Prostate gland (tissue), 2 donors: ENCODE measurements at regions not wholly inside any gene's neighbourhood (a gene's known extent, or its start where the extent isn't known, plus 50 kb on each side); places are given as distances from the start of the nearest gene placed in this dataset.

Source experiments
- DNase-seq: peaks from one replicate; pipeline ENCODE4 v3.0.0-alpha.2; 2019; ENCODE audit warnings: low spot score
- H3K27ac ChIP-seq, 2 donors: fragments of 200-600 bp; sonication (generic); 2 replicates each; pipeline ENCODE4 v1.5.1; 2017 to 2019
- H3K27me3 ChIP-seq: fragments of 200-600 bp; sonication (generic); replicated peaks from 2 replicates; pipeline ENCODE4 v1.5.1; 2019; ENCODE audit not compliant: insufficient read depth
- H3K36me3 ChIP-seq, 2 donors: fragments of 200-600 bp; sonication (generic); 1 replicate in 1 of 2; 2 replicates in 1 of 2; pipeline versions ENCODE4 v1.5.1 to v1.8.1; 2017 to 2019
- H3K4me1 ChIP-seq: fragments of 200-600 bp; sonication (generic); replicated peaks from 2 replicates; pipeline ENCODE4 v1.5.1; 2019
- H3K4me3 ChIP-seq, 2 donors: fragments of 200-600 bp; sonication (generic); 2 replicates each; pipeline ENCODE4 v1.5.1; 2017 to 2019
- H3K9me3 ChIP-seq: fragments of 200-600 bp; sonication (generic); 2 replicates; pipeline ENCODE4 v1.5.1; 2017
- POLR2A ChIP-seq: fragments of 450-650 bp; IDR thresholded peaks from one replicate; pipeline ENCODE4 v1.6.1; 2016; ENCODE audit warnings: antibody characterized with exemption, mild to moderate bottlenecking
- POLR2AphosphoS5 ChIP-seq: sonication (generic); formaldehyde crosslinking; IDR thresholded peaks from one replicate; pipeline ENCODE4 v1.6.1; 2017; ENCODE audit warnings: antibody characterized with exemption
- WGBS: methylation state at CpG from one replicate; pipeline ENCODE4 v1.1.5; 2018; 5-methylcytosine and 5-hydroxymethylcytosine counted together
- intact Hi-C: fragments of 100-400 bp; cut with DNase I; formaldehyde crosslinking; loops from one replicate; pipeline ENCODE4 v1.14.2; 2022
- TF ChIP-seq, protein P1 (sequence below), 4 experiments: fragments of 200-600 bp in 2 of 4; fragments of 450-650 bp in 2 of 4; sonication (generic) in 2 of 4; IDR thresholded peaks; 1 replicate in 3 of 4; 2 replicates in 1 of 4; pipeline ENCODE4 v1.5.1; 2016 to 2019; ENCODE audit warnings: antibody characterized with exemption in 4 of 4, mild to moderate bottlenecking in 2 of 4, moderate library complexity in 2 of 4

DNA sequence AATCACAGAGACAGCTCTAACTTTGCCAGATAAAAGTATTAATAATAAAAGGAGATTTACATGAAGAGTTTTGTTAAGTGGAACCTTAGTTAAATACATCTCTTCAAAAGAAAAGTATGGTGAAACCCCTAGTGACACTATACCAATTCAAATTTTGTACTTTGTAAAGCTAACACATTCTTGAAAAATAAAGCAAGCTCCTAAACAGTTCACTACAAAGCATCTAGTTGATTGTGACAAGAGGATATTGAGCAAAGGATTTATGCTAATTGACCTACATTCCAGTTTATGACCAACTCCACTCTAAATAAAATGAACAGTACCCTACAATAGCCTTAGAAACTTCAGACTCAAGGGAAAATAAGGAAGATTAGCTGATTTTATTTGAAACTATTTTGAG lies 69.4 kb upstream of the WDR17 start:
- H3K27ac ChIP-seq, result no peak overlapping the region
- TF ChIP-seq, protein P1, sequence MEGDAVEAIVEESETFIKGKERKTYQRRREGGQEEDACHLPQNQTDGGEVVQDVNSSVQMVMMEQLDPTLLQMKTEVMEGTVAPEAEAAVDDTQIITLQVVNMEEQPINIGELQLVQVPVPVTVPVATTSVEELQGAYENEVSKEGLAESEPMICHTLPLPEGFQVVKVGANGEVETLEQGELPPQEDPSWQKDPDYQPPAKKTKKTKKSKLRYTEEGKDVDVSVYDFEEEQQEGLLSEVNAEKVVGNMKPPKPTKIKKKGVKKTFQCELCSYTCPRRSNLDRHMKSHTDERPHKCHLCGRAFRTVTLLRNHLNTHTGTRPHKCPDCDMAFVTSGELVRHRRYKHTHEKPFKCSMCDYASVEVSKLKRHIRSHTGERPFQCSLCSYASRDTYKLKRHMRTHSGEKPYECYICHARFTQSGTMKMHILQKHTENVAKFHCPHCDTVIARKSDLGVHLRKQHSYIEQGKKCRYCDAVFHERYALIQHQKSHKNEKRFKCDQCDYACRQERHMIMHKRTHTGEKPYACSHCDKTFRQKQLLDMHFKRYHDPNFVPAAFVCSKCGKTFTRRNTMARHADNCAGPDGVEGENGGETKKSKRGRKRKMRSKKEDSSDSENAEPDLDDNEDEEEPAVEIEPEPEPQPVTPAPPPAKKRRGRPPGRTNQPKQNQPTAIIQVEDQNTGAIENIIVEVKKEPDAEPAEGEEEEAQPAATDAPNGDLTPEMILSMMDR (IDR thresholded peaks at IDR 0.05), result no peak
- TF ChIP-seq POLR2AphosphoS5, result no peak
- TF ChIP-seq POLR2A, result no peak

DNA sequence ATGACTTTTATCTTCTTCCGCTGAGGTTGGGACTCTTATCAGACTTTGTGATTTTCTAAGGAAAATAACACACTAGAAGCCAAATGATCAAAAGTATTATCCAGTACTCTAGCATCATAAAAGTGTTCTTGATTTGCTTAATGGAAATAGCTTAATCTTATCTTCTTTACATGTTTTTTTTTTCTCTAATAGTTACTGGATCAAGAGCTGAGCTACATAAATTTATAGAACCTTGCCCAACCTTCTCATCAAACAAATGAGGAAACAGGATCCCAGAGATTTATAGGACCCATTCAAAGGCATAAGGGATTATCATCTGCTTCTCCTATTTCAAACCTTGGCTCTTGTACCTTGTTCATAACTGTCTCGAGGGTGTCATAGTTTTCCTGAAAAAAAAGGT lies 68.3 kb upstream of the WDR17 start:
- H3K9me3 ChIP-seq, result no peaks in the 10 kb centered on the region
- no peaks in the 10 kb centered on the region for H3K36me3 ChIP-seq
- intact Hi-C loops, result no loop called here
- no peak overlapping the region for H3K27ac ChIP-seq
- no peak for DNase-seq
- no peak overlapping the region for H3K4me3 ChIP-seq
- TF ChIP-seq, protein P1 (IDR thresholded peaks at IDR 0.05), result no peak
- no peaks in the 10 kb centered on the region for H3K4me1 ChIP-seq
- 42% methylated on average over 2 of the region's 2 CpGs for WGBS
- no peaks in the 10 kb centered on the region for H3K27me3 ChIP-seq

More for the DNA sequence above, 69.4 kb upstream of the WDR17 start:
- Histone ChIP-seq H3K36me3 (no peaks in the 10 kb centered on the region), H3K9me3 (no peaks in the 10 kb centered on the region), H3K27me3 (no peaks in the 10 kb centered on the region), H3K4me3 (no peak overlapping the region), H3K4me1 (no peaks in the 10 kb centered on the region)
- intact Hi-C loops, result no loop called here
- DNase-seq, result no peak

DNA sequence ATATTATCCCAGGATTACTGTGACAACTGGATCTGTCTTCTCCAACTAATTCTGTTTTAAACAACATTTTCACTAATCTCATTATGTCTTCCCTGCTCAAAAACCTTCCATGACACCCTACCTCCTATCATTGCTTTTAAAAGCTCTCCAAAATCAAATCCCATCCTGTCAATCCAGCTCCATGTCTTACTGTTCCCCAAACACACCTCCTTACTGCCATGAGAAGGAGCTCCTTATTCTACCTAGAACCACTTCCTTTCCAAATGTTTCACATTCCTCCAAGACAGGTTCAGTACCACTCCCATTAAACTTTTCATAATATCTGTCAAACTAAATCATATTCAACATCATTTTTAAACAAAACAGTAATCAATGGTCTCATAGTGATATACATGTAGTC lies 66.9 kb upstream of the WDR17 start:
- Histone ChIP-seq H3K27me3 (no peaks in the 10 kb centered on the region), H3K36me3 (no peaks in the 10 kb centered on the region), H3K9me3 (no peaks in the 10 kb centered on the region), H3K4me3 (no peak overlapping the region), H3K4me1 (no peaks in the 10 kb centered on the region), H3K27ac (no peak overlapping the region)
- no peak for DNase-seq
- intact Hi-C loops, result no loop called here
- no peak for TF ChIP-seq POLR2A

DNA sequence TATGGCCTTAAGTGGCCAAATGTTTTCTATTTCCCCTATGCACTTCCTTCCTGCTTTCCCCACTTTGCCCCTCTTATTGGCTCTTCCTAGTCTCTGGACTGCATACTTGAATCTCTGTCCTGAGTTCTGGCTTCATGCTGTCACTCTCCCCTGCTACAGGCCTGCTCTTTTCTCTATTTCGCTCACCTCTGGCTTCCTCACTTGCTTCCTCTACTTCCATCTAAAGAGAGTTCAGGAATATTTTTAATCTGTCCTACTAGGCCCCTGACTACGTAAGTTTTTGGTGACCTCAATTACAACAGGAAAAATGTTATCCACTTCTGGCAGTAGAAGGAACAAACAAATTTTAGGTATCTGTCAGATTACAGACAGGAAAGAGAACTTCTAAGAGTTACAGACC lies 65.7 kb upstream of the WDR17 start:
- TF ChIP-seq POLR2AphosphoS5 (no peak), POLR2A (no peak)
- TF ChIP-seq, protein P1 (IDR thresholded peaks at IDR 0.05), result no peak
- intact Hi-C loops, result no loop called here
- H3K9me3 ChIP-seq, result no peaks in the 10 kb centered on the region
- H3K4me3 ChIP-seq, result no peak overlapping the region
- no peaks in the 10 kb centered on the region for H3K27me3 ChIP-seq
- no peaks in the 10 kb centered on the region for H3K4me1 ChIP-seq
- 90% methylated on average over 2 of the region's 2 CpGs for WGBS
- no peak overlapping the region for H3K27ac ChIP-seq
- H3K36me3 ChIP-seq, result no peaks in the 10 kb centered on the region
- no peak for DNase-seq

DNA sequence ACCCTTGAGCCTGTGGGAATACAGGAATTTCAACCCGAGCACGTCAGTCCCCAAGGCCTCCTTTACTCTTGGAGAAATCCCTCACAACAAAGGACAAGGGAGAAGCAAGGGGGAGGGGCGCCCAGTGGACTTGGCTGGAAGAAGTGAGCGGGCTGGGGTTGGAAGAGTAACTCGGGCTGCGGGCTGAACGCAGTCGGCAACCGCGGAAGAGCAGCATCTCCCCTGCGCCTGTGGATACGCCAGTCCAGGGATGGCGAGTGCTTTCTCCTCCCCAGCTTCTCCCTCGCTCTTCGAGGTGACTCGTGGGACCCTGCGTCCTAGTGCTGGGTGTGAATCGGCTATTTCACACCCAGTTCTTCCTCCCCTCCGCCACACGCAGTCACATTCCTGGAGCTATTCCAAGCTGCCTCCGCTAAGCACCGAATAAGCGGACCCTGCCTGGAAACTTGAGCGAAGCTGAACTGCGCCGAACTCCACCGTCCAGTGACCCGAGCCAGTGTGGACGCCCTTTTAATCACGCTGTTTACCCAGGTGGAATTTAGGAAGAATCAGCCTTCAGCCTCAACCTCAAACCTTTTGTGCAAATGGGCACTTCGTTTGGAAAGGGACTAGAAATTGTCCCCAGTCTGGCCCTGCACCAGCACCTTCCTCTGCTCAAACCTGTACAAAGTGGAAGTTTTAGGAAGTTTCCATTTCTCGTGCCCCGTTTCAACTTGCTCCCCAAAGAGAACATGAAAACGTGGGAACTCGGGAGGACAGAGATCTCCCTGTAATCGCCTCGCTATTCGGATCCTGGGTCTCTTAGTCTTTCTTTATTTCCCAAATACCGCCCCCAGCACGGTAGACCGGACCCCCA lies 64.3 kb upstream of the WDR17 start:
- TF ChIP-seq, protein P1 (IDR thresholded peaks at IDR 0.05), result no peak
- TF ChIP-seq POLR2AphosphoS5, result no peak
- no peak for TF ChIP-seq POLR2A
- Histone ChIP-seq H3K4me1 (no peaks in the 10 kb centered on the region), H3K4me3 (peak overlapping the region; percentile 23 to 27), H3K36me3 (no peaks in the 10 kb centered on the region), H3K27ac (no peak overlapping the region), H3K27me3 (no peaks in the 10 kb centered on the region), H3K9me3 (no peaks in the 10 kb centered on the region)
- WGBS, result 2% methylated on average over 41 of the region's 41 CpGs
- intact Hi-C loops, result no loop called here
- no peak for DNase-seq
